Neural cell (in vitro differentiated cells): ENCODE measurements at regions not wholly inside any gene's neighbourhood (a gene's known extent, or its start where the extent isn't known, plus 50 kb on each side); places are given as distances from the start of the nearest gene placed in this dataset.

Experiments
- H2AFZ ChIP-seq: fragments of 200-600, 300-800 bp; sonication (generic), shearing (Covaris generic); 2 replicates; pipeline ENCODE4 v1.6.0; 2014; ENCODE audit warnings: low read depth, mild to moderate bottlenecking, antibody characterized with exemption, low read length, moderate library complexity
- H3F3A ChIP-seq: fragments of 200-600 bp; shearing (Covaris generic); 2 replicates; pipeline ENCODE4 v1.6.1; 2016; ENCODE audit warnings: mild to moderate bottlenecking, moderate library complexity, mixed read lengths, antibody characterized with exemption, low read length; ENCODE audit not compliant: insufficient read depth, poor library complexity, severe bottlenecking
- H3K27ac ChIP-seq: fragments of 200-600, 300-800 bp; sonication (generic), shearing (Covaris generic); 2 replicates; pipeline ENCODE4 v1.5.1; 2014; ENCODE audit warnings: mild to moderate bottlenecking, low read length, moderate library complexity
- H3K27me3 ChIP-seq: fragments of 300-800, 200-600 bp; sonication (generic), shearing (Covaris generic); 2 replicates; pipeline ENCODE4 v1.6.0; 2014; ENCODE audit warnings: mild to moderate bottlenecking, low read depth, low read length, moderate library complexity; ENCODE audit not compliant: insufficient read depth
- H3K36me3 ChIP-seq: fragments of 300-800, 200-600 bp; sonication (generic), shearing (Covaris generic); 2 replicates; pipeline ENCODE4 v1.5.1; 2014; ENCODE audit warnings: mild to moderate bottlenecking, antibody characterized with exemption, low read length, moderate library complexity; ENCODE audit not compliant: insufficient read depth
- H3K4me2 ChIP-seq: fragments of 300-800, 200-600 bp; sonication (generic), shearing (Covaris generic); 2 replicates; pipeline ENCODE4 v1.6.0; 2014; ENCODE audit warnings: mild to moderate bottlenecking, low read length
- H3K4me3 ChIP-seq: fragments of 300-800, 200-600 bp; sonication (generic), shearing (Covaris generic); 2 replicates; pipeline ENCODE4 v1.5.1; 2014; ENCODE audit warnings: mild to moderate bottlenecking, low read length, moderate library complexity
- H3K79me2 ChIP-seq: fragments of 200-600 bp; shearing (Covaris generic); replicated peaks from 2 replicates; pipeline ENCODE4 v1.6.0; 2014; ENCODE audit warnings: mild to moderate bottlenecking, low read length, moderate library complexity; ENCODE audit not compliant: insufficient read depth
- H3K9ac ChIP-seq: fragments of 300-800, 200-600 bp; sonication (generic), shearing (Covaris generic); 2 replicates; pipeline ENCODE4 v1.6.1; 2016; ENCODE audit warnings: mild to moderate bottlenecking, low read length, mixed read lengths
- H3K9me2 ChIP-seq: fragments of 200-600 bp; shearing (Covaris generic); 2 replicates; pipeline ENCODE4 v1.6.1; 2016; ENCODE audit warnings: mild to moderate bottlenecking, low read length, mixed read lengths; ENCODE audit not compliant: insufficient read depth
- H3K9me3 ChIP-seq: fragments of 200-600, 300-800 bp; sonication (generic), shearing (Covaris generic); 2 replicates; pipeline ENCODE4 v1.6.1; 2016; ENCODE audit warnings: mild to moderate bottlenecking, mixed run types, low read length, moderate library complexity, mixed read lengths
- H4K20me1 ChIP-seq: fragments of 200-600 bp; shearing (Covaris generic); 2 replicates; pipeline ENCODE4 v1.6.1; 2016; ENCODE audit warnings: mild to moderate bottlenecking, mixed run types; ENCODE audit not compliant: insufficient read depth
- EP300 ChIP-seq: fragments of 450-650 bp; conservative IDR thresholded peaks from 2 replicates; pipeline ENCODE4 v1.6.1; 2014; ENCODE audit warnings: antibody characterized with exemption, mild to moderate bottlenecking, moderate library complexity; ENCODE audit not compliant: poor library complexity, severe bottlenecking
- EZH2 ChIP-seq: fragments of 200-600, 300-800 bp; shearing (Covaris generic), sonication (generic); IDR thresholded peaks from 2 replicates; pipeline ENCODE4 v1.6.1; 2014; ENCODE audit warnings: antibody characterized with exemption, low read length, borderline replicate concordance, mild to moderate bottlenecking; ENCODE audit not compliant: insufficient read depth, poor library complexity, severe bottlenecking
- MXI1 ChIP-seq: fragments of 450-650 bp; conservative IDR thresholded peaks from 2 replicates; pipeline ENCODE4 v1.6.1; 2014; ENCODE audit warnings: antibody characterized with exemption, mild to moderate bottlenecking; ENCODE audit not compliant: poor library complexity, severe bottlenecking
- POLR2AphosphoS5 ChIP-seq: IDR thresholded peaks from 2 replicates; pipeline ENCODE4 v1.6.1; 2012
- RAD21 ChIP-seq: fragments of 450-650 bp; conservative IDR thresholded peaks from 2 replicates; pipeline ENCODE4 v1.6.1; 2014; ENCODE audit warnings: antibody characterized with exemption, mild to moderate bottlenecking, moderate library complexity
- SMC3 ChIP-seq: fragments of 450-650 bp; conservative IDR thresholded peaks from 2 replicates; pipeline ENCODE4 v1.6.1; 2014; ENCODE audit warnings: antibody characterized with exemption, mild to moderate bottlenecking, moderate library complexity; ENCODE audit not compliant: poor library complexity
- TAF1 ChIP-seq: IDR thresholded peaks from 2 replicates; pipeline ENCODE4 v1.6.1; 2012; ENCODE audit warnings: low read depth
- TF ChIP-seq, protein P1 (sequence below): IDR thresholded peaks from 2 replicates; pipeline ENCODE4 v1.6.1; 2012; ENCODE audit warnings: borderline replicate concordance
- TF ChIP-seq, protein P2 (sequence below): fragments of 450-650 bp; IDR thresholded peaks from 2 replicates; pipeline ENCODE4 v1.5.1; 2014; ENCODE audit warnings: antibody characterized with exemption, mild to moderate bottlenecking, moderate library complexity; ENCODE audit not compliant: poor library complexity, severe bottlenecking

DNA sequence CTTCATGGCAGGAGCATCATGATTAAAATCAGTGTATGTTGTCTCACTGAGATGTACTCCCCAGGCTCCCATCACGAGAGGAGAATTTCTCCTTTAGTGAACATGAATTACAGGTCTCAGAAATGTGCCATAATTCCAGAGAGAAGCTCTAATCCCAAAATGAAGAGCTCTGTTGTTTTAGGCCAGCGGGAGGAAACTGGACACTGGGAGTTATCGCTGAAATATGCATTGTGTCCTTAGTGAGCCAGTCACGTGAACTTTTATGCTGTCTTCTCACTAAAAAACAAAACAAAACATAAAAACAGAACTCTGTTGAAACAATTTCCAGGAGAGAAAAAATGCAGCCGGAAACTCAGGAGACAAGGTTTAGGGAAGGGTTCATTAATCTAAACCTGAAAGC is 315.7 kb upstream of the NT5E start:
- Histone ChIP-seq H2AFZ (no peak overlapping the region), H3K9me2 (no peaks in the 10 kb centered on the region), H3F3A (no peaks in the 10 kb centered on the region), H3K9me3 (no peaks in the 10 kb centered on the region), H3K4me3 (no peak overlapping the region), H3K4me2 (no peak overlapping the region), H3K27me3 (no peaks in the 10 kb centered on the region), H3K27ac (no peak overlapping the region), H3K36me3 (no peaks in the 10 kb centered on the region), H4K20me1 (no peaks in the 10 kb centered on the region), H3K79me2 (no peaks in the 10 kb centered on the region), H3K9ac (no peak overlapping the region)
- TF ChIP-seq EP300 (no peak), SMC3 (no peak), POLR2AphosphoS5 (no peak), EZH2 (no peak), MXI1 (no peak), RAD21 (no peak), TAF1 (no peak)
- TF ChIP-seq, protein P1, sequence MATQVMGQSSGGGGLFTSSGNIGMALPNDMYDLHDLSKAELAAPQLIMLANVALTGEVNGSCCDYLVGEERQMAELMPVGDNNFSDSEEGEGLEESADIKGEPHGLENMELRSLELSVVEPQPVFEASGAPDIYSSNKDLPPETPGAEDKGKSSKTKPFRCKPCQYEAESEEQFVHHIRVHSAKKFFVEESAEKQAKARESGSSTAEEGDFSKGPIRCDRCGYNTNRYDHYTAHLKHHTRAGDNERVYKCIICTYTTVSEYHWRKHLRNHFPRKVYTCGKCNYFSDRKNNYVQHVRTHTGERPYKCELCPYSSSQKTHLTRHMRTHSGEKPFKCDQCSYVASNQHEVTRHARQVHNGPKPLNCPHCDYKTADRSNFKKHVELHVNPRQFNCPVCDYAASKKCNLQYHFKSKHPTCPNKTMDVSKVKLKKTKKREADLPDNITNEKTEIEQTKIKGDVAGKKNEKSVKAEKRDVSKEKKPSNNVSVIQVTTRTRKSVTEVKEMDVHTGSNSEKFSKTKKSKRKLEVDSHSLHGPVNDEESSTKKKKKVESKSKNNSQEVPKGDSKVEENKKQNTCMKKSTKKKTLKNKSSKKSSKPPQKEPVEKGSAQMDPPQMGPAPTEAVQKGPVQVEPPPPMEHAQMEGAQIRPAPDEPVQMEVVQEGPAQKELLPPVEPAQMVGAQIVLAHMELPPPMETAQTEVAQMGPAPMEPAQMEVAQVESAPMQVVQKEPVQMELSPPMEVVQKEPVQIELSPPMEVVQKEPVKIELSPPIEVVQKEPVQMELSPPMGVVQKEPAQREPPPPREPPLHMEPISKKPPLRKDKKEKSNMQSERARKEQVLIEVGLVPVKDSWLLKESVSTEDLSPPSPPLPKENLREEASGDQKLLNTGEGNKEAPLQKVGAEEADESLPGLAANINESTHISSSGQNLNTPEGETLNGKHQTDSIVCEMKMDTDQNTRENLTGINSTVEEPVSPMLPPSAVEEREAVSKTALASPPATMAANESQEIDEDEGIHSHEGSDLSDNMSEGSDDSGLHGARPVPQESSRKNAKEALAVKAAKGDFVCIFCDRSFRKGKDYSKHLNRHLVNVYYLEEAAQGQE, result no peak
- TF ChIP-seq, protein P2, sequence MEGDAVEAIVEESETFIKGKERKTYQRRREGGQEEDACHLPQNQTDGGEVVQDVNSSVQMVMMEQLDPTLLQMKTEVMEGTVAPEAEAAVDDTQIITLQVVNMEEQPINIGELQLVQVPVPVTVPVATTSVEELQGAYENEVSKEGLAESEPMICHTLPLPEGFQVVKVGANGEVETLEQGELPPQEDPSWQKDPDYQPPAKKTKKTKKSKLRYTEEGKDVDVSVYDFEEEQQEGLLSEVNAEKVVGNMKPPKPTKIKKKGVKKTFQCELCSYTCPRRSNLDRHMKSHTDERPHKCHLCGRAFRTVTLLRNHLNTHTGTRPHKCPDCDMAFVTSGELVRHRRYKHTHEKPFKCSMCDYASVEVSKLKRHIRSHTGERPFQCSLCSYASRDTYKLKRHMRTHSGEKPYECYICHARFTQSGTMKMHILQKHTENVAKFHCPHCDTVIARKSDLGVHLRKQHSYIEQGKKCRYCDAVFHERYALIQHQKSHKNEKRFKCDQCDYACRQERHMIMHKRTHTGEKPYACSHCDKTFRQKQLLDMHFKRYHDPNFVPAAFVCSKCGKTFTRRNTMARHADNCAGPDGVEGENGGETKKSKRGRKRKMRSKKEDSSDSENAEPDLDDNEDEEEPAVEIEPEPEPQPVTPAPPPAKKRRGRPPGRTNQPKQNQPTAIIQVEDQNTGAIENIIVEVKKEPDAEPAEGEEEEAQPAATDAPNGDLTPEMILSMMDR, result no peak

DNA sequence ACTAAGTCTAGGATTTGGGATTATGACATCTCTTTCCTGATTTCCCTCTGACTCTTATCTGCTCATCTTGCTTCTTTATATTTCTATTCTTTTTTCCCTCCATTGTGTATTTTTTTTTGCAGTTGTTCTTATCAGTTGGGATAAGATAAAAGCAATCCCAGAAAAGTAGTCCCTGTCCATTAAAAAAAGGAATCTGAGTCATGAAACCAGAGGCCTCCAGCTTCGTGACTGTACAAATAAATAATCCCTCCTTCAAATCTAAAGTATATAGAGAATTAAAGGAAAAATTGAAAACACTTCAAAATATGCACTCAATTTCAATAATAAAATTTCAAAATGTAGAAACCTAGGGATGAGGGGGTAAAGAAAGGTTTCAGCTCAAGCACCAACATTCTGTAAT is 317.8 kb upstream of the NT5E start:
- Histone ChIP-seq H4K20me1 (no peaks in the 10 kb centered on the region), H3K27ac (no peak overlapping the region), H3K9me2 (no peaks in the 10 kb centered on the region), H3K36me3 (no peaks in the 10 kb centered on the region), H3K4me3 (no peak overlapping the region), H3K79me2 (no peaks in the 10 kb centered on the region), H2AFZ (no peak overlapping the region), H3K9me3 (no peaks in the 10 kb centered on the region), H3K4me2 (no peak overlapping the region), H3F3A (no peaks in the 10 kb centered on the region), H3K9ac (no peak overlapping the region), H3K27me3 (no peaks in the 10 kb centered on the region)
- TF ChIP-seq TAF1 (no peak), MXI1 (no peak), RAD21 (no peak), POLR2AphosphoS5 (no peak), EZH2 (no peak), SMC3 (no peak), EP300 (no peak)
- TF ChIP-seq, protein P2, result no peak
- TF ChIP-seq, protein P1, result no peak
